H1 (cell line): ENCODE measurements at regions not wholly inside any gene's neighbourhood (a gene's known extent, or its start where the extent isn't known, plus 50 kb on each side); places are given as distances from the start of the nearest gene placed in this dataset.

Source experiments
- CTCF ChIA-PET: fragments of 300-600 bp; sonication (Branson Sonifier 250); formaldehyde crosslinking; loops from one replicate; lab custom pipeline; 2021; ENCODE audit not compliant: partially characterized antibody; lab: Charles Lee
- POLR2A ChIA-PET: fragments of 300-600 bp; sonication (Branson Sonifier 250); formaldehyde crosslinking; loops from one replicate; lab custom pipeline; 2021; ENCODE audit warnings: inconsistent platforms; ENCODE audit not compliant: partially characterized antibody; lab: Charles Lee
- DNase-seq, 2 experiments: peaks; one replicate each; pipeline versions ENCODE4 v3.0.0 to v3.0.0-alpha.2; 2010 to 2022; ENCODE audit warnings: low spot score in 2 of 2, low read depth in 1 of 2, mixed read lengths in 1 of 2
- FAIRE-seq: peaks from 2 replicates; lab custom pipeline; 2011; peaks lifted over from hg19 to GRCh38; lab: Jason Lieb, UNC
- H2AFZ ChIP-seq: 2 replicates; pipeline ENCODE4 v1.8.1; 2012; ENCODE audit warnings: low read length, inconsistent platforms
- H2AK5ac ChIP-seq: 2 replicates; pipeline ENCODE4 v1.6.1; 2013; ENCODE audit warnings: low read depth, low read length
- H2BK120ac ChIP-seq: replicated peaks from 2 replicates; pipeline ENCODE3; 2013; ENCODE audit warnings: low read depth, low read length, inconsistent platforms
- H2BK12ac ChIP-seq: 2 replicates; pipeline ENCODE4 v1.6.1; 2013; ENCODE audit warnings: low read depth, low read length
- H2BK15ac ChIP-seq: 2 replicates; pipeline ENCODE4 v1.6.1; 2013; ENCODE audit warnings: low read length
- H2BK20ac ChIP-seq: 2 replicates; pipeline ENCODE4 v1.6.1; 2013; ENCODE audit warnings: low read length
- H2BK5ac ChIP-seq: 2 replicates; pipeline ENCODE4 v1.6.1; 2013; ENCODE audit warnings: low read depth, low read length
- H3K14ac ChIP-seq: 2 replicates; pipeline ENCODE4 v1.6.1; 2013; ENCODE audit warnings: inconsistent platforms; ENCODE audit not compliant: insufficient read length
- H3K18ac ChIP-seq: 2 replicates; pipeline ENCODE4 v1.6.1; 2013; ENCODE audit warnings: low read length; ENCODE audit errors: extremely low read depth
- H3K23ac ChIP-seq: 2 replicates; pipeline ENCODE4 v1.6.1; 2013; ENCODE audit warnings: inconsistent platforms; ENCODE audit not compliant: insufficient read length
- H3K23me2 ChIP-seq: 2 replicates; pipeline ENCODE4 v1.6.1; 2013; ENCODE audit warnings: low read depth, low read length
- H3K27ac ChIP-seq: 2 replicates; pipeline ENCODE4 v1.6.1; 2011; ENCODE audit warnings: low read depth, low read length, inconsistent platforms
- H3K27me3 ChIP-seq, 4 experiments: replicated peaks in 1 of 4; 1 replicate in 1 of 4; 2 replicates in 3 of 4; pipeline versions ENCODE4 v1.6.1 to v1.8.1; 2011 to 2013; ENCODE audit warnings: low read length in 3 of 4, mild to moderate bottlenecking in 3 of 4, inconsistent platforms in 2 of 4, mixed read lengths in 2 of 4, moderate library complexity in 1 of 4; ENCODE audit not compliant: control insufficient read depth in 3 of 4, insufficient read depth in 3 of 4; ENCODE audit errors: extremely low read depth in 1 of 4
- H3K36me3 ChIP-seq, 4 experiments: 2 replicates each; pipeline versions ENCODE4 v1.6.1 to v1.8.1; 2011 to 2013; ENCODE audit warnings: mild to moderate bottlenecking in 4 of 4, low read length in 3 of 4, moderate library complexity in 2 of 4, control low read depth in 1 of 4, inconsistent platforms in 1 of 4; ENCODE audit not compliant: insufficient read depth in 4 of 4, control insufficient read depth in 2 of 4
- H3K4ac ChIP-seq: replicated peaks from 2 replicates; pipeline ENCODE3; 2013; ENCODE audit warnings: low read length, low read depth, mixed read lengths, inconsistent platforms; ENCODE audit not compliant: insufficient read length
- H3K4me1 ChIP-seq, 4 experiments: replicated peaks in 1 of 4; 1 replicate in 1 of 4; 2 replicates in 3 of 4; pipeline versions ENCODE4 v1.6.1 to v1.8.1; 2011 to 2013; ENCODE audit warnings: low read length in 3 of 4, inconsistent platforms in 2 of 4, mixed read lengths in 1 of 4; ENCODE audit not compliant: insufficient read depth in 4 of 4, control insufficient read depth in 3 of 4
- H3K4me2 ChIP-seq, 2 experiments: 2 replicates each; pipeline versions ENCODE4 v1.6.1 to v1.8.1; 2011 to 2013; ENCODE audit warnings: low read depth in 2 of 2, low read length in 2 of 2, control low read depth in 1 of 2, inconsistent platforms in 1 of 2, mild to moderate bottlenecking in 1 of 2; ENCODE audit not compliant: insufficient read depth in 1 of 2
- H3K4me3 ChIP-seq, 4 experiments: fragments of 200-600, 300-600 bp in 1 of 4; sonication (generic), shearing (Covaris generic), sonication (Bioruptor Twin) in 1 of 4; 2 replicates each; pipeline versions ENCODE4 v1.5.1 to v1.8.1; 2011 to 2016; ENCODE audit warnings: low read length in 4 of 4, low read depth in 3 of 4, control low read depth in 2 of 4, inconsistent platforms in 2 of 4, mild to moderate bottlenecking in 2 of 4, mixed read lengths in 1 of 4, moderate library complexity in 1 of 4; ENCODE audit not compliant: insufficient read depth in 2 of 4; ENCODE audit errors: extremely low read depth in 1 of 4
- H3K56ac ChIP-seq: replicated peaks from 2 replicates; pipeline ENCODE3; 2013; ENCODE audit warnings: low read depth, mild to moderate bottlenecking, mixed read lengths, low read length, inconsistent platforms; ENCODE audit not compliant: insufficient read length
- H3K79me1 ChIP-seq: 2 replicates; pipeline ENCODE4 v1.6.1; 2013; ENCODE audit warnings: low read depth, low read length, control low read depth
- H3K79me2 ChIP-seq, 2 experiments: 2 replicates each; pipeline versions ENCODE4 v1.6.1 to v1.8.1; 2012 to 2013; ENCODE audit warnings: low read length in 2 of 2, mild to moderate bottlenecking in 2 of 2, inconsistent platforms in 1 of 2; ENCODE audit not compliant: insufficient read depth in 2 of 2, control insufficient read depth in 1 of 2
- H3K9ac ChIP-seq, 4 experiments: replicated peaks in 1 of 4; 1 replicate in 1 of 4; 2 replicates in 3 of 4; pipeline versions ENCODE4 v1.6.1 to v1.8.1; 2011 to 2013; ENCODE audit warnings: low read depth in 3 of 4, low read length in 3 of 4, control low read depth in 2 of 4, mild to moderate bottlenecking in 2 of 4, moderate library complexity in 2 of 4, inconsistent platforms in 1 of 4; ENCODE audit errors: extremely low read depth in 1 of 4
- H3K9me3 ChIP-seq, 2 experiments: 2 replicates each; pipeline versions ENCODE4 v1.6.1 to v1.8.1; 2012 to 2013; ENCODE audit warnings: mild to moderate bottlenecking in 2 of 2, moderate library complexity in 2 of 2, control low read depth in 1 of 2, inconsistent platforms in 1 of 2, low read depth in 1 of 2, low read length in 1 of 2, mixed read lengths in 1 of 2; ENCODE audit not compliant: insufficient read depth in 2 of 2
- H4K20me1 ChIP-seq, 2 experiments: replicated peaks in 1 of 2; 2 replicates each; pipeline versions ENCODE3 to v1.8.1; 2011 to 2013; ENCODE audit warnings: inconsistent platforms in 2 of 2, low read length in 2 of 2, mild to moderate bottlenecking in 1 of 2; ENCODE audit not compliant: insufficient read depth in 2 of 2, control insufficient read depth in 1 of 2
- H4K5ac ChIP-seq: 2 replicates; pipeline ENCODE4 v1.6.1; 2013; ENCODE audit warnings: low read length, low read depth, mixed read lengths, inconsistent platforms; ENCODE audit not compliant: insufficient read length
- H4K8ac ChIP-seq: 2 replicates; pipeline ENCODE4 v1.8.0; 2013; ENCODE audit warnings: mild to moderate bottlenecking, moderate library complexity, low read length, inconsistent platforms; ENCODE audit not compliant: insufficient read depth; ENCODE audit errors: extremely low read depth
- H4K91ac ChIP-seq: replicated peaks from 2 replicates; pipeline ENCODE3; 2013; ENCODE audit warnings: low read length, mixed read lengths, inconsistent platforms; ENCODE audit not compliant: insufficient read length
- NANOG ChIP-seq: IDR thresholded peaks from 2 replicates; pipeline ENCODE4 v1.6.1; 2011; ENCODE audit warnings: low read length, low read depth, mild to moderate bottlenecking, inconsistent platforms; ENCODE audit not compliant: insufficient read depth, poor library complexity, severe bottlenecking
- NRF1 ChIP-seq: IDR thresholded peaks from 2 replicates; pipeline ENCODE4 v1.6.1; 2011; ENCODE audit warnings: mild to moderate bottlenecking, low read depth, low read length, improper control_type of control experiment
- SIRT6 ChIP-seq: IDR thresholded peaks from one replicate; pipeline ENCODE4 v1.7.1; 2012; ENCODE audit warnings: low read length, inconsistent platforms
- SP1 ChIP-seq: IDR thresholded peaks from 2 replicates; pipeline ENCODE4 v1.6.1; 2011; ENCODE audit warnings: low read depth, low read length
- ZNF274 ChIP-seq: IDR thresholded peaks from 2 replicates; pipeline ENCODE4 v1.7.0; 2012; ENCODE audit warnings: low read length, borderline replicate concordance; ENCODE audit errors: extremely low read depth
- WGBS, 2 experiments: shearing (Covaris generic) in 1 of 2; methylation state at CpG; one replicate each; pipeline versions ENCODE4 v1.1.6 to v1.1.7; 2013 to 2015; ENCODE audit warnings: low lambda C conversion rate in 2 of 2, mixed read lengths in 2 of 2, inconsistent platforms in 1 of 2, low coverage in 1 of 2, missing lambda C conversion rate in 1 of 2; ENCODE audit not compliant: insufficient replicate concordance in 2 of 2, insufficient coverage in 1 of 2, insufficient read length in 1 of 2; ENCODE audit errors: extremely low coverage in 1 of 2, missing lambda C conversion rate in 1 of 2; 5-methylcytosine and 5-hydroxymethylcytosine counted together

DNA sequence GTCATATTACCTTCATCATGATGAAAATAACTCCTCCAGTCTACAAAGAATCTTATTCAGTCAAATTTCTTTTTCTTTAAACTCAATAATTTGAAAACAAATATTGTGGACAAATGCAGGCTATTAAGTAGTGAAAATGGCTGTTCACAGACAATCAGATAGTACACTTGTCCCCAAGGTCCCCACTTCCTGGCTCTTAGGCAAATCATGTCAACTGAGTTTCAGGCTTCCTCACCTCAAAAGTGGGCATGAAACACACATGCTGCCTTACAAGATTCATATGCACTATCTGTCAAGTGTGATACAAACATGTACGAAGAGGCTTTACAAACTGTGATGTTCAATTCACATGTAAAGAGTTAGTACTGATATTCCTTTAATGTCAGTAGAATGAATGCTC lies 385.2 kb upstream of the SEMA6A start:
- POLR2A ChIA-PET = no interaction called here
- no peak overlapping the region for H4K8ac ChIP-seq
- no peaks in the 10 kb centered on the region for H3K4me1 ChIP-seq
- H3K27me3 ChIP-seq = no peaks in the 10 kb centered on the region
- H4K5ac ChIP-seq = no peak overlapping the region
- H3K18ac ChIP-seq = no peak overlapping the region
- no peak overlapping the region for H3K9ac ChIP-seq
- no peaks in the 10 kb centered on the region for H3K79me2 ChIP-seq
- H3K4ac ChIP-seq = no peak overlapping the region
- TF ChIP-seq NRF1 = no peak
- no peak for TF ChIP-seq SIRT6
- no peak for TF ChIP-seq ZNF274
- no peak for TF ChIP-seq SP1
- no peak for TF ChIP-seq NANOG
- CTCF ChIA-PET = no interaction called here
- no peak overlapping the region for H3K23ac ChIP-seq
- no peak for DNase-seq
- H2BK120ac ChIP-seq = no peak overlapping the region
- WGBS, 2 experiments = 78% methylated on average over 1 of the region's 1 CpG; no CpG with 5 or more reads in 1 of the 2 experiments
- no peak overlapping the region for H3K27ac ChIP-seq
- no peak overlapping the region for H2BK12ac ChIP-seq
- no peaks in the 10 kb centered on the region for H3K79me1 ChIP-seq
- H3K56ac ChIP-seq = no peak overlapping the region
- no peak overlapping the region for H2BK20ac ChIP-seq
- H2BK5ac ChIP-seq = no peak overlapping the region
- no peak overlapping the region for H2AFZ ChIP-seq
- H3K36me3 ChIP-seq = no peaks in the 10 kb centered on the region
- no peaks in the 10 kb centered on the region for H4K20me1 ChIP-seq
- peak; percentile 58 for FAIRE-seq
- H2AK5ac ChIP-seq = no peak overlapping the region
- no peaks in the 10 kb centered on the region for H3K9me3 ChIP-seq
- no peak overlapping the region for H3K14ac ChIP-seq
- no peak overlapping the region for H3K4me2 ChIP-seq
- no peak overlapping the region for H3K4me3 ChIP-seq
- H3K23me2 ChIP-seq = no peaks in the 10 kb centered on the region
- no peak overlapping the region for H2BK15ac ChIP-seq
- no peak overlapping the region for H4K91ac ChIP-seq
